ENCODE measurements at regions not wholly inside any gene's neighbourhood (a gene's known extent, or its start where the extent isn't known, plus 50 kb on each side); places are given as distances from the start of the nearest gene placed in this dataset.

- no peak for DNase-seq
Measured at GRCh38 chr3:180092889-180093288, 56.2 kb upstream of the PEX5L start.

GRCh38 chr3:180093535-180093934, 56.8 kb upstream of the PEX5L start:
- no peak for DNase-seq

- no peak for DNase-seq
Measured at GRCh38 chr3:180097626-180098025, 60.9 kb upstream of the PEX5L start.

GRCh38 chr3:180102134-180102533, 65.4 kb upstream of the PEX5L start:
- no peak for DNase-seq

- no peak for DNase-seq
Measured at GRCh38 chr3:180102604-180103003, 65.9 kb upstream of the PEX5L start.

- DNase-seq, result no peak
Measured at GRCh38 chr3:180116203-180116602, 79.5 kb upstream of the PEX5L start.

- no peak for DNase-seq
Measured at GRCh38 chr3:180116658-180117057, 79.9 kb upstream of the PEX5L start.

GRCh38 chr3:180117381-180118163, 80.8 kb upstream of the PEX5L start:
- no peak for DNase-seq

GRCh38 chr3:180119567-180119966, 82.8 kb upstream of the PEX5L start:
- DNase-seq, result no peak

- DNase-seq, result no peak
Measured at GRCh38 chr3:180123928-180124327, 87.2 kb upstream of the PEX5L start.

GRCh38 chr3:180131169-180131568, 94.4 kb upstream of the PEX5L start:
- DNase-seq, result no peak

GRCh38 chr3:180135101-180135500, 98.4 kb upstream of the PEX5L start:
- no peak for DNase-seq

- DNase-seq, result no peak
Measured at GRCh38 chr3:180138871-180139270, 102.1 kb upstream of the PEX5L start.

GRCh38 chr3:180142041-180142440, 105.3 kb upstream of the PEX5L start:
- no peak for DNase-seq

- DNase-seq, result no peak
Measured at GRCh38 chr3:180142472-180142871, 105.7 kb upstream of the PEX5L start.

GRCh38 chr3:180161770-180162169, 125.0 kb upstream of the PEX5L start:
- DNase-seq, result no peak

GRCh38 chr3:180175572-180175971, 138.8 kb upstream of the PEX5L start:
- no peak for DNase-seq

GRCh38 chr3:180176059-180176458, 139.3 kb upstream of the PEX5L start:
- DNase-seq, result no peak

GRCh38 chr3:180177255-180177654, 140.5 kb upstream of the PEX5L start:
- no peak for DNase-seq

GRCh38 chr3:180179562-180179961, 142.8 kb upstream of the PEX5L start:
- DNase-seq, result no peak

- peak; percentile 32 to 39 for DNase-seq
Measured at GRCh38 chr3:180180795-180181194, 144.1 kb upstream of the PEX5L start.

GRCh38 chr3:180181387-180181786, 144.7 kb upstream of the PEX5L start:
- no peak for DNase-seq

GRCh38 chr3:180183346-180183745, 146.6 kb upstream of the PEX5L start:
- no peak for DNase-seq

GRCh38 chr3:180184816-180185215, 148.1 kb upstream of the PEX5L start:
- DNase-seq, result peak; percentile 52 to 61

- no peak for DNase-seq
Measured at GRCh38 chr3:180185650-180186049, 148.9 kb upstream of the PEX5L start.
